SK-N-SH (cell line): ENCODE measurements at regions not wholly inside any gene's neighbourhood (a gene's known extent, or its start where the extent isn't known, plus 50 kb on each side); places are given as distances from the start of the nearest gene placed in this dataset.

ENCODE experiments used
- CTCF ChIA-PET: fragments of 300-600, 350-600 bp; formaldehyde crosslinking; extraction: SDS; loops from one replicate; lab custom pipeline; 2021; lab: Yijun Ruan, JAX
- POLR2A ChIA-PET: fragments of 350-600 bp; sonication (Branson Sonifier 250); formaldehyde crosslinking; extraction: SDS; loops from one replicate; lab custom pipeline; 2020; ENCODE audit warnings: antibody characterized with exemption, inconsistent platforms; lab: Yijun Ruan, JAX
- DNase-seq: peaks from one replicate; pipeline ENCODE4 v3.0.0; 2012
- H2AFZ ChIP-seq: fragments of 200-600 bp; sonication (generic); 2 replicates; pipeline ENCODE4 v1.8.1; 2016; ENCODE audit warnings: antibody characterized with exemption, mild to moderate bottlenecking, low read depth
- H3F3A ChIP-seq: fragments of 200-600 bp; sonication (generic); replicated peaks from 2 replicates; pipeline ENCODE3; 2016; ENCODE audit warnings: antibody characterized with exemption, mild to moderate bottlenecking; ENCODE audit not compliant: insufficient read depth
- H3K27ac ChIP-seq, 2 experiments: fragments of 200-500 bp in 1 of 2; fragments of 200-600 bp in 1 of 2; sonication (Bioruptor generic) in 1 of 2; sonication (generic), shearing (Covaris generic) in 1 of 2; 2 replicates each; pipeline versions ENCODE4 v1.5.1 to v1.6.1; 2014 to 2016; ENCODE audit warnings: low read depth in 2 of 2, inconsistent platforms in 1 of 2, low read length in 1 of 2, mild to moderate bottlenecking in 1 of 2, mixed read lengths in 1 of 2
- H3K27me3 ChIP-seq: fragments of 200-600 bp; sonication (generic), shearing (Covaris generic); 2 replicates; pipeline ENCODE4 v1.6.1; 2016; ENCODE audit warnings: mixed run types; ENCODE audit not compliant: insufficient read depth
- H3K36me3 ChIP-seq, 2 experiments: fragments of 200-500 bp in 1 of 2; fragments of 200-600 bp in 1 of 2; sonication (Bioruptor generic) in 1 of 2; sonication (generic) in 1 of 2; replicated peaks in 1 of 2; 2 replicates each; pipeline versions ENCODE3 to v1.5.1; 2014 to 2016; ENCODE audit warnings: low read length in 1 of 2, mild to moderate bottlenecking in 1 of 2; ENCODE audit not compliant: insufficient read depth in 2 of 2, control insufficient read depth in 1 of 2
- H3K4me1 ChIP-seq, 2 experiments: fragments of 200-500 bp in 1 of 2; fragments of 200-600 bp in 1 of 2; sonication (Bioruptor generic) in 1 of 2; sonication (generic), shearing (Covaris generic) in 1 of 2; 2 replicates each; pipeline versions ENCODE4 v1.5.1 to v1.6.1; 2014 to 2016; ENCODE audit warnings: low read depth in 1 of 2, low read length in 1 of 2, mixed run types in 1 of 2; ENCODE audit not compliant: insufficient read depth in 2 of 2, control insufficient read depth in 1 of 2
- H3K4me2 ChIP-seq: fragments of 200-600 bp; sonication (generic), shearing (Covaris generic); 2 replicates; pipeline ENCODE4 v1.6.1; 2017; ENCODE audit warnings: mixed run types
- H3K4me3 ChIP-seq, 2 experiments: fragments of 200-500 bp in 1 of 2; fragments of 200-600 bp in 1 of 2; sonication (Bioruptor generic) in 1 of 2; sonication (generic), shearing (Covaris generic) in 1 of 2; 2 replicates each; pipeline versions ENCODE4 v1.5.1 to v1.8.1; 2014 to 2016; ENCODE audit warnings: low read depth in 2 of 2, inconsistent platforms in 1 of 2, low read length in 1 of 2, mild to moderate bottlenecking in 1 of 2, mixed read lengths in 1 of 2, moderate library complexity in 1 of 2
- H3K79me2 ChIP-seq: fragments of 200-600 bp; sonication (generic); 2 replicates; pipeline ENCODE4 v1.8.1; 2017; ENCODE audit warnings: mild to moderate bottlenecking; ENCODE audit not compliant: insufficient read depth
- H3K9ac ChIP-seq: fragments of 200-600 bp; sonication (generic); 2 replicates; pipeline ENCODE4 v1.6.1; 2017; ENCODE audit warnings: mixed run types
- H3K9me2 ChIP-seq: fragments of 200-600 bp; sonication (generic); 2 replicates; pipeline ENCODE4 v1.6.1; 2017; ENCODE audit warnings: mixed run types
- H3K9me3 ChIP-seq: fragments of 200-600 bp; sonication (generic); 2 replicates; pipeline ENCODE4 v1.6.1; 2017; ENCODE audit warnings: mixed run types, mild to moderate bottlenecking, moderate library complexity
- H4K20me1 ChIP-seq: fragments of 200-600 bp; sonication (generic); 2 replicates; pipeline ENCODE4 v1.6.1; 2017; ENCODE audit warnings: mild to moderate bottlenecking, mixed run types; ENCODE audit not compliant: insufficient read depth
- EP300 ChIP-seq, 2 experiments: IDR thresholded peaks; 2 replicates each; pipeline versions ENCODE4 v1.4.0 to v1.6.1; 2012; ENCODE audit warnings: borderline replicate concordance in 1 of 2, low read depth in 1 of 2, low read length in 1 of 2
- EZH2phosphoT487 ChIP-seq: fragments of 200-600 bp; sonication (generic); IDR thresholded peaks from 2 replicates; pipeline ENCODE4 v1.6.1; 2017; ENCODE audit warnings: low read depth, mixed run types, mild to moderate bottlenecking, antibody characterized with exemption, moderate library complexity, borderline replicate concordance
- FOSL2 ChIP-seq: IDR thresholded peaks from 2 replicates; pipeline ENCODE4 v1.4.0; 2012; ENCODE audit warnings: low read depth, mild to moderate bottlenecking, moderate library complexity, borderline replicate concordance
- FOXJ3 ChIP-seq: sonication (generic); formaldehyde crosslinking; IDR thresholded peaks from 2 replicates; pipeline ENCODE4 v1.5.1; 2020; ENCODE audit warnings: mild to moderate bottlenecking, missing genetic modification reagents
- FOXM1 ChIP-seq: IDR thresholded peaks from 2 replicates; pipeline ENCODE4 v1.4.0; 2012; ENCODE audit warnings: low read depth, mild to moderate bottlenecking
- GABPA ChIP-seq: IDR thresholded peaks from 2 replicates; pipeline ENCODE4 v1.4.0; 2012; ENCODE audit warnings: low read depth, mild to moderate bottlenecking
- GATA2 ChIP-seq: sonication (generic); formaldehyde crosslinking; IDR thresholded peaks from 2 replicates; pipeline ENCODE4 v1.5.0; 2020; ENCODE audit warnings: mild to moderate bottlenecking, missing genetic modification reagents
- JUND ChIP-seq: IDR thresholded peaks from 2 replicates; pipeline ENCODE4 v1.4.0; 2012
- MXI1 ChIP-seq: IDR thresholded peaks from 2 replicates; pipeline ENCODE4 v1.6.1; 2012; ENCODE audit warnings: mild to moderate bottlenecking, low read depth, low read length, improper control_type of control experiment
- NRF1 ChIP-seq: IDR thresholded peaks from 2 replicates; pipeline ENCODE4 v1.6.1; 2012; ENCODE audit warnings: low read depth, mild to moderate bottlenecking, low read length
- POLR2AphosphoS5 ChIP-seq: IDR thresholded peaks from 2 replicates; pipeline ENCODE4 v1.6.1; 2012; ENCODE audit warnings: low read depth, low read length
- RAD21 ChIP-seq: IDR thresholded peaks from 2 replicates; pipeline ENCODE4 v1.6.1; 2012; ENCODE audit warnings: mild to moderate bottlenecking, low read length
- RCOR1 ChIP-seq: fragments of 150-350 bp; IDR thresholded peaks from 2 replicates; pipeline ENCODE4 v1.6.1; 2017; ENCODE audit warnings: antibody characterized with exemption, low read length
- RXRA ChIP-seq: IDR thresholded peaks from 2 replicates; pipeline ENCODE4 v1.4.0; 2012; ENCODE audit warnings: low read depth, mild to moderate bottlenecking, borderline replicate concordance
- SIN3A ChIP-seq: IDR thresholded peaks from 2 replicates; pipeline ENCODE4 v1.6.1; 2012; ENCODE audit warnings: low read depth, mild to moderate bottlenecking, low read length, moderate library complexity, borderline replicate concordance
- TAF1 ChIP-seq: IDR thresholded peaks from 2 replicates; pipeline ENCODE4 v1.6.1; 2012; ENCODE audit warnings: low read depth, mild to moderate bottlenecking, low read length, moderate library complexity, borderline replicate concordance
- TEAD4 ChIP-seq: IDR thresholded peaks from 2 replicates; pipeline ENCODE4 v1.4.0; 2012; ENCODE audit warnings: mild to moderate bottlenecking, borderline replicate concordance; ENCODE audit not compliant: insufficient read depth
- WGBS: methylation state at CpG from one replicate; pipeline ENCODE4 v1.1.6; 2017; ENCODE audit warnings: low lambda C conversion rate; 5-methylcytosine and 5-hydroxymethylcytosine counted together
- TF ChIP-seq, protein P1 (sequence below): IDR thresholded peaks from 2 replicates; pipeline ENCODE4; 2012

DNA sequence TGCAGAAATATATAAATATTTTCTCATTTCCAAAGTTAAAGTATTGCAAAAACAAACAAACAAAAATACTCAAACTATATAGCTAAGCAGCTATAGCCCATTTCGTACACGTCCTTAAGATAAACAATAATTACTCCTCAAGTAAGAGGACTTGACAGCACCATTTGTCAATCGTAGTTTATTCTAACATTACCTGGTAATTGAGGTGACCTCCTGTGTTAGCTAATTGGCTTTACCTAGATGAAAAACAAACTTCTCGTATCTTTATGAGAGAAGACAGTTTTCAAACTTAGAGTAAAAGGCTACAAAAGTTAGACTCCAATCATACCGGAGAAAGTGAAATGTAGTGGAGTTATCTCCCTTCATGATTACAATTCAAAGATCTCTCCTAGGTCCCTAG, 1876.1 kb upstream of the PCDH20 start:
- WGBS = 88% methylated on average over 5 of the region's 5 CpGs
- H3K9me3 ChIP-seq = no peaks in the 10 kb centered on the region
- H4K20me1 ChIP-seq = no peaks in the 10 kb centered on the region
- H3K79me2 ChIP-seq = no peaks in the 10 kb centered on the region
- no peak overlapping the region for H3K9ac ChIP-seq
- no peaks in the 10 kb centered on the region for H3K27me3 ChIP-seq
- CTCF ChIA-PET = no interaction called here
- TF ChIP-seq GABPA (no peak), POLR2AphosphoS5 (no peak), RAD21 (no peak), TEAD4 (no peak), FOXJ3 (no peak), NRF1 (no peak), SIN3A (no peak)
- H3K36me3 ChIP-seq = no peaks in the 10 kb centered on the region
- H3K4me1 ChIP-seq = no peaks in the 10 kb centered on the region; a peak in 2 of 4 replicates
- POLR2A ChIA-PET = no interaction called here
- H3K9me2 ChIP-seq = no peaks in the 10 kb centered on the region
- no peak overlapping the region for H3K27ac ChIP-seq
- H3K4me2 ChIP-seq = no peak overlapping the region
- no peak overlapping the region for H2AFZ ChIP-seq
- H3F3A ChIP-seq = peaks cover 16% of the 10 kb centered on the region
- no peak overlapping the region for H3K4me3 ChIP-seq
- no peak for DNase-seq

DNA sequence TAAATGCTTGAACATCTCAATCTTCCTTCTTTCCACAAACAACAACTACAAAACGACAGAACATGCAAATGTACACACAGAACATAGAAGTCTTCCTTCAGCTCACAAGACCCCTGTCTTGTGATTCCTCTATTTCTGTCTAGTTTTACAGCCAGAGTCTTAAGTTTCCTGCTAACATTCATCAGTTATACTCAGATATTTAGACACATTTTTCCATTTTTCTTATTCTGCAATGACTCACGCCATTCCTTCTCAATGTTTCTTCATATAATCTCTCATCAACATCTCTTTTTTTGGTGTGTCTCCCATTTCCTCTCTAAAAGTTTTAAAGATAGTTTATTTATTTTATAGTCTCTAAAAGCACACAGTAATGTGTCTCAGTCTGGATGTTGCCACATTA, 1872.9 kb upstream of the PCDH20 start:
- CTCF ChIA-PET = no interaction called here
- H3K9me3 ChIP-seq = no peaks in the 10 kb centered on the region; the same call in none of the 2 replicates
- H3K9me2 ChIP-seq = no peaks in the 10 kb centered on the region
- H3K36me3 ChIP-seq = no peaks in the 10 kb centered on the region
- POLR2A ChIA-PET = no interaction called here
- H3K27me3 ChIP-seq = no peaks in the 10 kb centered on the region
- 43% methylated on average over 2 of the region's 2 CpGs for WGBS
- peak overlapping the region in 1 of 2 experiments; percentile 64; a peak in 2 of 4 replicates for H3K27ac ChIP-seq
- H4K20me1 ChIP-seq = no peaks in the 10 kb centered on the region
- peak overlapping the region; percentile 71; the same call in 1 of the 2 replicates for H2AFZ ChIP-seq
- 0 out of 4 replicates have a peak overlapping the region, but pooled peaks of 1 of the 2 experiments have one; percentile 2 for H3K4me3 ChIP-seq
- no peaks in the 10 kb centered on the region for H3K79me2 ChIP-seq
- peaks cover 16% of the 10 kb centered on the region for H3F3A ChIP-seq
- H3K4me1 ChIP-seq = no peaks in the 10 kb centered on the region; a peak in 2 of 4 replicates
- no peak overlapping the region for H3K4me2 ChIP-seq
- DNase-seq = no peak
- H3K9ac ChIP-seq = no peak overlapping the region
- TF ChIP-seq SIN3A (no peak), EP300 (IDR thresholded peaks at IDR 0.05; ENCODE audit: borderline replicate concordance in 1 of 2, low read depth in 1 of 2, low read length in 1 of 2) (0 out of 4 replicates have a peak, but pooled peaks of 1 of the 2 experiments have one; percentile 21), NRF1 (no peak), GABPA (no peak), FOSL2 (peak; percentile 18; the same call in 1 of the 2 replicates), JUND (0 out of 2 replicates have a peak, but pooled peaks have one; percentile 4), RCOR1 (no peak), TAF1 (no peak), EZH2phosphoT487 (no peak)

DNA sequence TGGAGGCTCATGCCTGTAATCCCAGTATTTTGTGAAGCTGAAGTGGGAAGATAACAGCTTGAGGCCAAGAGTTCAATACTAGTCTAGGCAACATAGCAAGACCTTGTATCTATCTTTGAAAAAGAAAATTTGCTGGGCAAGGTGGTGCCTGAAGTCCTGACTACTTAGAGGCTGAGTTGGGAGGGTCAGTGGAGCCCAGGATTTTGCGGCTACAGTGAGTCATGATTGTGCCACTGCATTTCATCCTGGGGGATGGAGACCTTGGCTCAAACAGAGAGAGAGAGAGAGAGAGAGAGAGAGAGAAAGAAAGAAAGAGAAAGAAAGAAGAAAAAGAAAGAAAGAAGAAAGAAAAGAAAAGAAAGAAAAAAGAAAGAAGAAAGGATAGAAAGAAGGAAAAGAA, 1872.3 kb upstream of the PCDH20 start:
- no peaks in the 10 kb centered on the region; the same call in none of the 2 replicates for H3K9me3 ChIP-seq
- no peak for TF ChIP-seq FOXM1
- TF ChIP-seq MXI1 = no peak
- TF ChIP-seq TEAD4 = no peak
- TF ChIP-seq RXRA = no peak
- TF ChIP-seq GATA2 (CRISPR knock-in tag) = no peak
- TF ChIP-seq, protein P1, sequence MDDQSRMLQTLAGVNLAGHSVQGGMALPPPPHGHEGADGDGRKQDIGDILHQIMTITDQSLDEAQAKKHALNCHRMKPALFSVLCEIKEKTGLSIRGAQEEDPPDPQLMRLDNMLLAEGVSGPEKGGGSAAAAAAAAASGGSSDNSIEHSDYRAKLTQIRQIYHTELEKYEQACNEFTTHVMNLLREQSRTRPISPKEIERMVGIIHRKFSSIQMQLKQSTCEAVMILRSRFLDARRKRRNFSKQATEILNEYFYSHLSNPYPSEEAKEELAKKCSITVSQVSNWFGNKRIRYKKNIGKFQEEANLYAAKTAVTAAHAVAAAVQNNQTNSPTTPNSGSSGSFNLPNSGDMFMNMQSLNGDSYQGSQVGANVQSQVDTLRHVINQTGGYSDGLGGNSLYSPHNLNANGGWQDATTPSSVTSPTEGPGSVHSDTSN = no peak
- no peak overlapping the region; the same call in 1 of the 2 replicates for H2AFZ ChIP-seq
- H3K9ac ChIP-seq = no peak overlapping the region
- ChIA-PET POLR2A (no interaction called here), CTCF (no interaction called here)
- no peaks in the 10 kb centered on the region for H3K9me2 ChIP-seq
- H3K27me3 ChIP-seq = no peaks in the 10 kb centered on the region
- no peaks in the 10 kb centered on the region; a peak in 2 of 4 replicates for H3K4me1 ChIP-seq
- H3K27ac ChIP-seq = peak overlapping the region in 1 of 2 experiments; percentile 64; a peak in 2 of 4 replicates
- H4K20me1 ChIP-seq = no peaks in the 10 kb centered on the region
- no peak overlapping the region for H3K4me2 ChIP-seq
- WGBS = 83% methylated on average over 1 of the region's 1 CpG
- H3K79me2 ChIP-seq = no peaks in the 10 kb centered on the region
- DNase-seq = no peak
- no peaks in the 10 kb centered on the region for H3K36me3 ChIP-seq
- H3F3A ChIP-seq = peaks cover 16% of the 10 kb centered on the region
- no peak overlapping the region for H3K4me3 ChIP-seq
